ENCODE measurements at regions not wholly inside any gene's neighbourhood (a gene's known extent, or its start where the extent isn't known, plus 50 kb on each side); places are given as distances from the start of the nearest gene placed in this dataset.

- TF ChIP-seq CTCF (IDR thresholded peaks at IDR 0.05 in 4 of 5, conservative IDR thresholded peaks at IDR 0.05 in 1 of 5) (no peak), POLR2A (IDR thresholded peaks at IDR 0.05) (no peak)
These were observed 447.6 kb upstream of the ZMIZ1 start for GRCh38 chr10:78620985-78621799.

Measured in gastrocnemius medialis (tissue), 4 donors.